K562 (cell line): ENCODE measurements at regions not wholly inside any gene's neighbourhood (a gene's known extent, or its start where the extent isn't known, plus 50 kb on each side); places are given as distances from the start of the nearest gene placed in this dataset.

Source experiments
- ATAC-seq: fragments of 200-7000 bp; cut with Tn5 transposase; 3 replicates; pipeline ENCODE4 v1.9.1; 2020; ENCODE audit warnings: moderate library complexity
- BruUV-seq: library from RNA; stranded (reverse); fragments of 400-500 nt; replicated peaks from 2 replicates; lab custom pipeline; 2021; lab: Mats Ljungman, UMichigan
- CTCF ChIA-PET: fragments of 300-600 bp; formaldehyde crosslinking; extraction: SDS; loops from one replicate; lab custom pipeline; 2021; ENCODE audit warnings: low intra/inter-chr PET ratio; lab: Yijun Ruan, JAX
- POLR2A ChIA-PET: fragments of 300-600, 350-650 bp; sonication (Branson Sonifier 250); formaldehyde crosslinking; extraction: SDS; loops from one replicate; lab custom pipeline; 2021; ENCODE audit warnings: antibody characterized with exemption, inconsistent platforms; lab: Yijun Ruan, JAX
- DNase-seq, 4 experiments: peaks; one replicate each; pipeline versions ENCODE4 v3.0.0 to v3.0.0-alpha.2; 2011 to 2018; ENCODE audit warnings: low spot score in 3 of 4, mixed read lengths in 3 of 4; ENCODE audit errors: extremely low read depth in 1 of 4
- FAIRE-seq: peaks from 2 replicates; lab custom pipeline; 2011; peaks lifted over from hg19 to GRCh38; lab: Jason Lieb, UNC
- H2AFZ ChIP-seq: 2 replicates; pipeline ENCODE4 v1.6.0; 2011; ENCODE audit warnings: low read depth, low read length, control low read depth, inconsistent platforms
- H3K27ac ChIP-seq: fragments of 200-600 bp; 3 replicates; pipeline ENCODE4 v1.8.0; 2011; ENCODE audit warnings: low read depth, mild to moderate bottlenecking, control low read depth, inconsistent platforms, low read length, moderate library complexity, mixed read lengths; ENCODE audit errors: extremely low read depth
- H3K27me3 ChIP-seq, 2 experiments: fragments of 300-600 bp in 1 of 2; 2 replicates in 1 of 2; 3 replicates in 1 of 2; pipeline versions ENCODE4 v1.6.0 to v1.8.0; 2011; ENCODE audit warnings: inconsistent platforms in 2 of 2, low read length in 2 of 2, mild to moderate bottlenecking in 1 of 2, mixed read lengths in 1 of 2, moderate library complexity in 1 of 2; ENCODE audit not compliant: control insufficient read depth in 2 of 2, insufficient read depth in 2 of 2
- H3K36me3 ChIP-seq: fragments of 300-600 bp; 3 replicates; pipeline ENCODE4 v1.8.0; 2011; ENCODE audit warnings: mild to moderate bottlenecking, low read length, inconsistent platforms; ENCODE audit not compliant: control insufficient read depth, insufficient read depth
- H3K4me1 ChIP-seq, 2 experiments: fragments of 200-600 bp in 1 of 2; replicated peaks in 1 of 2; 2 replicates in 1 of 2; 3 replicates in 1 of 2; pipeline versions ENCODE4 v1.5.1 to v1.8.0; 2011; ENCODE audit warnings: inconsistent platforms in 2 of 2, low read length in 2 of 2, mild to moderate bottlenecking in 1 of 2, mixed read lengths in 1 of 2, moderate library complexity in 1 of 2; ENCODE audit not compliant: control insufficient read depth in 2 of 2, insufficient read depth in 2 of 2
- H3K4me2 ChIP-seq: 2 replicates; pipeline ENCODE4 v1.6.1; 2011; ENCODE audit warnings: low read length, control low read depth, inconsistent platforms, mixed read lengths; ENCODE audit not compliant: insufficient read depth
- H3K4me3 ChIP-seq: fragments of 200-600 bp; sonication (generic), shearing (Covaris generic); 2 replicates; pipeline ENCODE4 v1.5.1; 2016; ENCODE audit warnings: control low read depth, inconsistent platforms
- H3K79me2 ChIP-seq: fragments of 200-600 bp; 3 replicates; pipeline ENCODE4 v1.8.0; 2011; ENCODE audit warnings: low read length, inconsistent platforms; ENCODE audit not compliant: control insufficient read depth, insufficient read depth
- H3K9ac ChIP-seq, 2 experiments: 2 replicates each; pipeline versions ENCODE4 v1.6.0 to v1.6.1; 2011; ENCODE audit warnings: low read depth in 2 of 2, low read length in 2 of 2, control low read depth in 1 of 2, inconsistent platforms in 1 of 2, mild to moderate bottlenecking in 1 of 2, mixed read lengths in 1 of 2; ENCODE audit not compliant: insufficient read depth in 1 of 2
- H3K9me1 ChIP-seq: one replicate; pipeline ENCODE4 v1.6.0; 2011; ENCODE audit warnings: inconsistent platforms, mild to moderate bottlenecking, low read length, moderate library complexity; ENCODE audit not compliant: control insufficient read depth, insufficient read depth
- H3K9me3 ChIP-seq: replicated peaks from 2 replicates; pipeline ENCODE4 v1.5.1; 2011; ENCODE audit warnings: low read depth, low read length, inconsistent platforms; ENCODE audit not compliant: control insufficient read depth, insufficient read depth
- H4K20me1 ChIP-seq: replicated peaks from 2 replicates; pipeline ENCODE4 v1.6.1; 2011; ENCODE audit warnings: low read length, inconsistent platforms, mixed read lengths; ENCODE audit not compliant: control insufficient read depth, insufficient read depth
- ATF7 ChIP-seq: fragments of 450-650 bp; IDR thresholded peaks from 2 replicates; pipeline ENCODE4 v1.7.1; 2014; ENCODE audit warnings: mild to moderate bottlenecking, moderate library complexity
- BACH1 ChIP-seq: fragments of 200-800 bp; sonication (Bioruptor generic); IDR thresholded peaks from 2 replicates; pipeline ENCODE4 v1.6.1; 2016; ENCODE audit warnings: missing genetic modification characterization, missing compliant biosample characterization
- CAMTA2 ChIP-seq: fragments of 250-450 bp; sonication (Bioruptor Pico); conservative IDR thresholded peaks from 2 replicates; pipeline ENCODE4 v1.5.1; 2022
- CBFB ChIP-seq: sonication (generic); formaldehyde crosslinking; IDR thresholded peaks from 2 replicates; pipeline ENCODE4 v1.4.0; 2020; ENCODE audit warnings: mild to moderate bottlenecking, missing genetic modification reagents
- CHCHD3 ChIP-seq: fragments of 250-450 bp; sonication (Bioruptor Pico); IDR thresholded peaks from 2 replicates; pipeline ENCODE4 v2.1.2; 2022; ENCODE audit warnings: mild to moderate bottlenecking
- DIDO1 ChIP-seq: fragments of 450-650 bp; IDR thresholded peaks from 2 replicates; pipeline ENCODE4 v1.6.1; 2016; ENCODE audit warnings: low read depth, missing biosample characterization, missing genetic modification characterization
- ETV6 ChIP-seq, 3 experiments: fragments of 150-350 bp in 1 of 3; sonication (generic) in 1 of 3; formaldehyde crosslinking in 1 of 3; IDR thresholded peaks; 2 replicates each; pipeline versions ENCODE4 v1.6.1 to v1.8.0; 2014 to 2022; ENCODE audit warnings: borderline replicate concordance in 2 of 3, low read depth in 2 of 3, antibody characterized with exemption in 1 of 3, low read length in 1 of 3, mild to moderate bottlenecking in 1 of 3, missing genetic modification reagents in 1 of 3
- NEUROD1 ChIP-seq: fragments of 150-350 bp; IDR thresholded peaks from 2 replicates; pipeline ENCODE4 v1.6.1; 2014; ENCODE audit warnings: borderline replicate concordance, low read length, low read depth; ENCODE audit not compliant: partially characterized antibody
- PPARD ChIP-seq: fragments of 250-450 bp; sonication (Bioruptor Pico); IDR thresholded peaks from 2 replicates; pipeline ENCODE4 v1.8.0; 2022; ENCODE audit warnings: inconsistent platforms, mild to moderate bottlenecking, moderate library complexity
- SPI1 ChIP-seq: IDR thresholded peaks from 2 replicates; pipeline ENCODE4 v1.6.1; 2011; ENCODE audit warnings: low read depth, low read length, control low read depth, borderline replicate concordance
- TRIM28 ChIP-seq: fragments of 450-650 bp; IDR thresholded peaks from 2 replicates; pipeline ENCODE4 v1.6.1; 2017
- ZKSCAN8 ChIP-seq: fragments of 200-800 bp; sonication (Bioruptor generic); IDR thresholded peaks from 2 replicates; pipeline ENCODE4 v1.6.1; 2016; ENCODE audit warnings: missing genetic modification characterization, missing compliant biosample characterization
- ZNF263 ChIP-seq: sonication (generic); formaldehyde crosslinking; IDR thresholded peaks from 2 replicates; pipeline ENCODE4 v1.8.0; 2022; ENCODE audit warnings: mild to moderate bottlenecking, missing genetic modification reagents, borderline replicate concordance
- ZNF507 ChIP-seq: conservative IDR thresholded peaks from 2 replicates; pipeline ENCODE4 v1.6.1; 2017; ENCODE audit warnings: missing genetic modification characterization, missing compliant biosample characterization
- ZNF830 ChIP-seq: fragments of 250-450 bp; sonication (Bioruptor Pico); IDR thresholded peaks from 2 replicates; pipeline ENCODE4 v1.5.0; 2021; ENCODE audit warnings: mild to moderate bottlenecking
- WGBS: fragments of 100-300 bp; shearing (Covaris generic); methylation state at CpG from one replicate; pipeline ENCODE4 v1.1.6; 2016; ENCODE audit warnings: low coverage, mixed read lengths; ENCODE audit not compliant: insufficient coverage; ENCODE audit errors: missing lambda C conversion rate; 5-methylcytosine and 5-hydroxymethylcytosine counted together
- in situ Hi-C: fragments of 300-500 bp; cut with MboI; formaldehyde crosslinking; loops from 4 replicates; pipeline ENCODE4 v1.15.0; 2018; ENCODE audit warnings: inconsistent platforms, mixed read lengths
- intact Hi-C: fragments of 100-400 bp; cut with micrococcal nuclease; formaldehyde crosslinking; loops from 2 replicates; pipeline ENCODE4 v1.14.2; 2022
- TF ChIP-seq, protein P1 (sequence below): IDR thresholded peaks from 2 replicates; pipeline ENCODE4 v1.6.1; 2014; ENCODE audit warnings: antibody characterized with exemption
- TF ChIP-seq, protein P2 (sequence below), 2 experiments: fragments of 450-650 bp; conservative IDR thresholded peaks; 2 replicates each; pipeline ENCODE4 v1.6.1; 2017; ENCODE audit warnings: mild to moderate bottlenecking in 2 of 2, moderate library complexity in 2 of 2

DNA sequence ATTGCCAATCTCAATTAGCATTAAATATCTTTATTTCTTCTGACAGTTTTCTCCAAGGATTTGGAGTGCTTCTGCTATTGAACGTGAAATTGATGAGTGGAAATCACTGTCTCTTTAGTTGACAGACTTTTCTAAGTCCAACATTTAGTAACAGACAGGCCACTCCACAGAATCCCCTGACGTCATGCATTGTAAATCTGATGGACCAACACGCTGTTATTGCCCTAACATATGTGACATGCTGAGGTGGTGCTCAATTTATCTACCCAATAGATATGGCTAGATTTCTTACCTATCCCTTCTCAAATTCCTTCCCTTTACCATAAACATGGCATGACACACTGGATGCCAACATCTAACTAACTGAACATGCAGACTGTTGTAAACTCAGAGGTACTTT lies 240.6 kb upstream of the DGKB start:
- in situ Hi-C loops (no loop called here), intact Hi-C loops (no loop called here)
- BruUV-seq: no TSS peak
- Histone ChIP-seq H3K9me1 (no peaks in the 10 kb centered on the region), H3K4me1 (no peaks in the 10 kb centered on the region), H4K20me1 (no peaks in the 10 kb centered on the region), H3K9me3 (no peaks in the 10 kb centered on the region; the same call in 1 of the 2 replicates), H2AFZ (no peak overlapping the region), H3K36me3 (no peaks in the 10 kb centered on the region), H3K9ac (no peak overlapping the region), H3K4me2 (no peak overlapping the region), H3K27ac (no peak overlapping the region), H3K4me3 (no peak overlapping the region), H3K79me2 (no peaks in the 10 kb centered on the region), H3K27me3 (no peaks in the 10 kb centered on the region)
- POLR2A ChIA-PET: no interaction called here
- DNase-seq: no peak
- ATAC-seq: no peak
- FAIRE-seq: no peak
- CTCF ChIA-PET: no interaction called here
- WGBS: 4% methylated on average over 3 of the region's 3 CpGs
- TF ChIP-seq NEUROD1: no peak
- no peak for TF ChIP-seq SPI1
- TF ChIP-seq, protein P1, sequence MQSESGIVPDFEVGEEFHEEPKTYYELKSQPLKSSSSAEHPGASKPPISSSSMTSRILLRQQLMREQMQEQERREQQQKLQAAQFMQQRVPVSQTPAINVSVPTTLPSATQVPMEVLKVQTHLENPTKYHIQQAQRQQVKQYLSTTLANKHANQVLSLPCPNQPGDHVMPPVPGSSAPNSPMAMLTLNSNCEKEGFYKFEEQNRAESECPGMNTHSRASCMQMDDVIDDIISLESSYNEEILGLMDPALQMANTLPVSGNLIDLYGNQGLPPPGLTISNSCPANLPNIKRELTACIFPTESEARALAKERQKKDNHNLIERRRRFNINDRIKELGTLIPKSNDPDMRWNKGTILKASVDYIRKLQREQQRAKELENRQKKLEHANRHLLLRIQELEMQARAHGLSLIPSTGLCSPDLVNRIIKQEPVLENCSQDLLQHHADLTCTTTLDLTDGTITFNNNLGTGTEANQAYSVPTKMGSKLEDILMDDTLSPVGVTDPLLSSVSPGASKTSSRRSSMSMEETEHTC: no peak
- TF ChIP-seq PPARD (CRISPR knock-in tag): no peak
- TF ChIP-seq DIDO1 (tag): no peak
- TF ChIP-seq ZNF830 (CRISPR knock-in tag): no peak
- TF ChIP-seq BACH1: no peak
- TF ChIP-seq CBFB (CRISPR knock-in tag): no peak
- no peak for TF ChIP-seq ZKSCAN8 (CRISPR knock-in tag)
- TF ChIP-seq TRIM28: no peak
- TF ChIP-seq ZNF263 (CRISPR knock-in tag): no peak
- no peak for TF ChIP-seq ETV6 (IDR thresholded peaks at IDR 0.05; ENCODE audit: borderline replicate concordance in 1 of 2, low read depth in 2 of 2, low read length in 1 of 2)
- TF ChIP-seq ETV6 (CRISPR knock-in tag; IDR thresholded peaks at IDR 0.05; ENCODE audit: borderline replicate concordance): no peak
- no peak for TF ChIP-seq ZNF507
- no peak for TF ChIP-seq ATF7
- TF ChIP-seq, protein P2, sequence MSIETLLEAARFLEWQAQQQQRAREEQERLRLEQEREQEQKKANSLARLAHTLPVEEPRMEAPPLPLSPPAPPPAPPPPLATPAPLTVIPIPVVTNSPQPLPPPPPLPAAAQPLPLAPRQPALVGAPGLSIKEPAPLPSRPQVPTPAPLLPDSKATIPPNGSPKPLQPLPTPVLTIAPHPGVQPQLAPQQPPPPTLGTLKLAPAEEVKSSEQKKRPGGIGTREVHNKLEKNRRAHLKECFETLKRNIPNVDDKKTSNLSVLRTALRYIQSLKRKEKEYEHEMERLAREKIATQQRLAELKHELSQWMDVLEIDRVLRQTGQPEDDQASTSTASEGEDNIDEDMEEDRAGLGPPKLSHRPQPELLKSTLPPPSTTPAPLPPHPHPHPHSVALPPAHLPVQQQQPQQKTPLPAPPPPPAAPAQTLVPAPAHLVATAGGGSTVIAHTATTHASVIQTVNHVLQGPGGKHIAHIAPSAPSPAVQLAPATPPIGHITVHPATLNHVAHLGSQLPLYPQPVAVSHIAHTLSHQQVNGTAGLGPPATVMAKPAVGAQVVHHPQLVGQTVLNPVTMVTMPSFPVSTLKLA (conservative IDR thresholded peaks at IDR 0.05): no peak
- no peak for TF ChIP-seq CAMTA2 (CRISPR knock-in tag)
- no peak for TF ChIP-seq CHCHD3 (CRISPR knock-in tag)
